NCI-H1694 (cell line): ENCODE measurements at regions not wholly inside any gene's neighbourhood (a gene's known extent, or its start where the extent isn't known, plus 50 kb on each side); places are given as distances from the start of the nearest gene placed in this dataset.
"Not testable (repeated sequence)": the region's sequence is repeated elsewhere in the genome, so short reads cannot be mapped to it uniquely, and the experiment has no call there.

ENCODE experiments used
- DNase-seq: peaks from one replicate; lab custom pipeline; 2025; lab: John Stamatoyannopoulos, UW

- no peak for DNase-seq
Measured at GRCh38 chr5:56421246-56422075, 188.3 kb upstream of the ANKRD55 start.

- no peak for DNase-seq
Measured at GRCh38 chr5:56420323-56420722, 187.2 kb upstream of the ANKRD55 start.

GRCh38 chr5:56419667-56420066 lies 186.5 kb upstream of the ANKRD55 start:
- no peak for DNase-seq

GRCh38 chr5:56415356-56415765 lies 182.2 kb upstream of the ANKRD55 start:
- no peak for DNase-seq

- DNase-seq: no peak
Measured at GRCh38 chr5:56414066-56414465, 180.9 kb upstream of the ANKRD55 start.

- no peak for DNase-seq
Measured at GRCh38 chr5:56413546-56413945, 180.4 kb upstream of the ANKRD55 start.

GRCh38 chr5:56412601-56413379 lies 179.7 kb upstream of the ANKRD55 start:
- DNase-seq: no peak

GRCh38 chr5:56410696-56411095 lies 177.6 kb upstream of the ANKRD55 start:
- no peak for DNase-seq

- peak; percentile 69 for DNase-seq
Measured at GRCh38 chr5:56409331-56410190, 176.4 kb upstream of the ANKRD55 start.

- no peak for DNase-seq
Measured at GRCh38 chr5:56406838-56407237, 173.7 kb upstream of the ANKRD55 start.

GRCh38 chr5:56406221-56406620 lies 173.1 kb upstream of the ANKRD55 start:
- no peak for DNase-seq

- DNase-seq: no peak
Measured at GRCh38 chr5:56405116-56405908, 172.2 kb upstream of the ANKRD55 start.

- DNase-seq: no peak
Measured at GRCh38 chr5:56402266-56403220, 169.4 kb upstream of the ANKRD55 start.

- DNase-seq: not testable (repeated sequence)
Measured at GRCh38 chr5:56397796-56398195, 164.7 kb upstream of the ANKRD55 start.

GRCh38 chr5:56396634-56397033 lies 163.5 kb upstream of the ANKRD55 start:
- no peak for DNase-seq

GRCh38 chr5:56389261-56389660 lies 156.1 kb upstream of the ANKRD55 start:
- DNase-seq: no peak

GRCh38 chr5:56388229-56388985 lies 155.3 kb upstream of the ANKRD55 start:
- DNase-seq: no peak

GRCh38 chr5:56386046-56386445 lies 152.9 kb upstream of the ANKRD55 start:
- DNase-seq: no peak

- no peak for DNase-seq
Measured at GRCh38 chr5:56384186-56384585, 151.1 kb upstream of the ANKRD55 start.

GRCh38 chr5:56383761-56384160 lies 150.6 kb upstream of the ANKRD55 start:
- DNase-seq: no peak
